HG03139 (cell line): ENCODE measurements at regions not wholly inside any gene's neighbourhood (a gene's known extent, or its start where the extent isn't known, plus 50 kb on each side); places are given as distances from the start of the nearest gene placed in this dataset.

Source experiments
- ATAC-seq: cut with Tn5 transposase; IDR thresholded peaks from one replicate; pipeline ENCODE4 v1.9.1; 2021; ENCODE audit not compliant: unreplicated experiment

DNA sequence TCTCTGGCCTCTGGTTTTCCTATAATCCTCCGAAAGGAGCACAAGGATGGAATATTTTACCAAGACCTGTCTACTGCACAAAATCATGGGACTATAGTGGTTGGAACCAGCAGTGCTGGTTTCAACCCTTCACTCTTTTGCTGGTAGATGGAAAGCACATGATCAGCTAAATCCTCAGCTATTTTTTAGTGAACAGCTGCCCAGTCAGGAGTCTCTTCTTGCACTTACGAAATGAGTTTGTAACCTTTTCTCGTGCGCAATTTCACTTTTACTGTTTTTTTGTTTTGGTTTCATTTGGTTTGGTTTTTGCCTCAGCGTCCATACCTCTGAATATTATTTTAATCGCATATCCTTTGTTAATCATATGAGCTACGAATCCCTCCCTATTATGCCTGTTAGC, 418.5 kb upstream of the CPEB2 start:
- ATAC-seq, result no peak

DNA sequence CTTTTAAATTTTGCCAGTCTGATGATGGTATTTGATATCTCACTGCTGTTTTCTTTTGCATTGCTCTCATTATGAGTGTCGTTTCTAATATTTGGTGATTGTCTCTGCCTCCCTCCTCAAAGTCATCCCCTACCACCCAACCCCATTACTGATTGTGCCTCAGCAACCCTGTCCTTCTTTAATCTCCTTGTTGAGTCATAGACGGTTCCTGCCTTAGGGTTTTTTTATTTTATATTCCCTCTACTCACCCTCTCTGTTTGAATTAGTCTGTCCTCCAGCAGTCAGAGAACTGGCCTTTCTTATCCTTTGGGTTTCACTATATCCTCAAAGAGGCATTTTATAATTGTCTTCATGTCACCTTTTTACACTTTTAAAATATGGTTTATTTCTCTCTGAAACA, 409.3 kb upstream of the CPEB2 start:
- ATAC-seq, result no peak

DNA sequence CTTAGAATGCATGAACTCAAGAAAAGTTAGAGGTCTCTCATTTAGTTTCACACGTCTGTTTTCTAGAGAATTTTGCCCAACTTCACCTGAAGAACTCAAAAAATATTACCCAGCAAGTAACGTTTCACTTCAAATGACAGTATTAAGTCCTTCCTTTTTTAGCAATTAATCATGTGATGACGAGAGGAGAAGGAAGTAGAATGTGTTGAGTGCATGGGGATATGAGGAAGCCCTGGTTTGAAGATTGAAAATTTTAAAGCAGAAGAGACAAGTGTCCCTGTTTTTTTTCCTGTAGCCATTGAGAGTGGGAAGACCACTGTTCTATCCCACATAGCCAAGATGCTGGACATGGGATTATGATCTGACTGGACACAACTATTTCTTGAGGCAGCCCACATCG, 406.3 kb upstream of the CPEB2 start:
- no peak for ATAC-seq

DNA sequence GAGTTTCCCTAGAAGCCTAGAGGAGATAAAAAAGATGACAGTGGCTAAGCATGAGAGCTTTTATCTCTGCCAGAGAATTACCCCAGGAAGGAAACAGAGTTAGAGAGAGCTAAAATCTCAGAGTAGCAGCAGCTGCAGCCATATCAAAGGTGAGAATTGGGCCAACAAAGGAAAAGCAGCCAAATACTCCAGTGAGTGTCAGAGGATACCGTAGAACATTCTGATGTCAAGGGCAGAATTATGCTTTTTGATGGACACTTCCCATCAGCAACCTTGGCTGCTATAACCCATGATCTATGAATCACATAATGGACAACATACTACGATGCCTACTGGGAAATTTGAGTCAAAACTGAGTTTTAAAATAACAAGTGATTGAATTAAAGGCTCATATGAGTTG, 405.8 kb upstream of the CPEB2 start:
- ATAC-seq, result no peak

DNA sequence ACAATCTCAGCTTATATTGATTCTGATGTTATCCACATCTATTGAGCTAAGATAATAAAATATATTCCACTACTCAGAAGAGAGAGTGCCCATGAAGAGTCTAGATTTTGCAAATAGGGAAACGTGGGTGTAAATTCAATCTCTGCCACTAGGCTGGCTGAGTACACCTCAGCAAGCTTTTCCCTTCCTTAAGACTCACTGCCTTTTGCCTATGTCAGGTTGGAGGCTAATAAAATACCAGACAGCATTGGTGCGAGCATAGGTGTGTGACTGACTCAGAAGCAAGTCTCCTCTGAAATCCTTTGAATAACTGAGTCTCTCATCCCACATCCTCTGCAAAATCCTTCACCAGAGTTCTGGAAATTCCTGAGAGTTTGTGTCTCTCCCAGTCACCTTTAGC, 405.4 kb upstream of the CPEB2 start:
- no peak for ATAC-seq

DNA sequence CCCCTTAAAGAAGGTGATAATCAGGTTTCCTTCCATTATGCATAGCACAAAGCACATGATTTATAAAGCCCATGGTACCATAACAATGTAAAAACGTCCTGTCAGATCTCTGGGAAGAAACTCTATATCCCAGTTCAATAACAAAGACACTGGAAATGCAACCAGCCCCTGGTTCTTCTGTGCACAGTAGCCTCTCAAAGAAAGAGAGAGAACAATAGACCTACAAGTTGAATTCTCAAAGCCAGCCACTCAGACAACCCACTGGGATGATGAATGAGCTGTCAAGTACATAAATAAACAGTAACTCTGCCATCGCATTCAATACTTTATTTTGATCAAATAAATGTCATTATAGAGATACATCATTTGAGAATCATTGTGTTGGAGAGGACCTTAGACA, 400.1 kb upstream of the CPEB2 start:
- ATAC-seq, result no peak

DNA sequence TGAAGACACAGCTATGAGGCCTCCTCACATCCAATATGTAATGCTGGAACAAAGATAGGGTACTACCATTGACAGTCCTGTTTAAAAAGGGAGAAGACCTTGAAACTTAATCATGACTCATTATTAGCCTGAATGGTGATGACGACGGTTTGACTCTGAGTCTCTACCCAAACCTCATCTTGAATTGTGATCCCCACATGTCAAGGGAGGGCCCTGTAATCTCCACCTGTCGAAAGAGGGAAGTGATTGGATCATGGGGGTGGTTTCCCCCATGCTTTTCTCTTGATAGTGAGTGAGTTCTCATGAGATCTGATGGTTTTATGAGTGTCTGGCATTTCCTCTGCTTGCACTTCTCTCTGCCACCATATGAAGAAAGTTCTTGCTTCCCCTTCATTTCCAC, 395.3 kb upstream of the CPEB2 start:
- no peak for ATAC-seq

DNA sequence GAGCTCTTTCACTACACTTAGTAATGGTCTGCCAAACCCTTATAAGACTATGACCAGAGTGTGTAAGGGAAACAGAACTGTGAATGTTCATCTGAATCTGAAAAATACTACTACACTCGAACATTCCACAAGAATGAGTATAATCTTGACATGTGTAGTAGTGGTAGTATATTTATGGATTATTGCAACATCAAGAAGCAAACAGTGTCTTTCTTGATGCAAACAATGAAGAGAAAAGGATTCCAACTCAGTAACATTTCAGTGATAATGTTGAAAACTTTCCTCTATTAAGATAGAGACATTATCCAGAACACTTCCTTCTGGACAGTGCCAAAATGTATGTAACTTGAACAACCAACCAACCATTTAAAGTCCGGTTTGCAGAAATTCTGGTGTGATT, 394.7 kb upstream of the CPEB2 start:
- no peak for ATAC-seq

DNA sequence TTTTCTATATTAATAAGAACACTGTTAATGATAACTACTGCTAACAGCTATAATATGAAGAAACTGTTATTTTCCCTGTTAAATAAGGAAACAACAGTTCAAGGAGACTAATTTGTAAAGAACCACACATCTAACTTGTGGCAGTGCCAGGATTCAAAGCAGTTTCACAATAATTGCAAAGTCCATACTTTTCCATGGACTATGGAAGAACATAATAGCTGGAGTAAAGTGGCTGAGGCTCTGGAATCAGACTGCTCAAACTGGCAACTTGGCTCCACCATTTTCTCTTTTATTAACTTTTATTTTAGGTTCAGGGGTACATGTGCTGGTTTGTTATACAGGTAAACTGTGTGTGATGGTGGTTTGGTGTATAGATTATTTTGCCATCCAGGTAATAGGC, 393.7 kb upstream of the CPEB2 start:
- no peak for ATAC-seq

DNA sequence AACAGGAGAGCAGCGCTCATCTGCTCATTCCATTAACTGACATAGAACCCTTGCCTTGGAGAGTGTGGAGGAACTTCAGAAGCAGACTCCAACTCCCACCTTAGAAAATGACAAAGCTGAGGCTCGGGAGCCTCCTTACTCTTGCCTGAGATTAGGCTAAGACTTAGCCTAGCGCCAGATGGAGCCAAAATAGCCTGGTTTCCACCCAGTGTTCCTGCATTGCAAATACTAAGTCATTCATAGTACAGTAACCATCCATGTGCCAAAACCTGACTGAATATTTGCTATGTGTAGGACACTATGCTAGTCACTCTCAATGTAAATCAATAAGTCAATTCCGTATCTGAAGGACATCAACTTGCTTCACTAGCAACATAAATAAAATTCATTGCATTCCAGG, 387.4 kb upstream of the CPEB2 start:
- ATAC-seq, result no peak

DNA sequence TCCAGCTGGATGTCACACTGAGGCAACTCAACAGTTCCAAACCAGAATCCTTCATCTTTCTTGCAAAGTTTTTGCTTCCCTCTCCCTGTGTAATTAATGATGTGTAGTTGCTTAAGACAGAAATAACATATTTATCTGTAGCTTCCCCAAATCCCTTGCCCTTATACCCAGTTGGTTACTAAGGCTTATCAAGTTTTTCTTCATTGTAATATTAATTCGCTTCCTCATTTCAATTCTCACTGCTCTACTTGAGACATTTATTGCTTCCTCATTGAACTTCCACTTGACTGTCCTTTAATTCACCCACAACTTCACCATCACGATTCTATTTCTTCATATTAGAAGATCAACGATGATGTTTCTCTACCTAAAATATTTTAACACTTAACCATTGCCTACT, 386.6 kb upstream of the CPEB2 start:
- ATAC-seq, result no peak

DNA sequence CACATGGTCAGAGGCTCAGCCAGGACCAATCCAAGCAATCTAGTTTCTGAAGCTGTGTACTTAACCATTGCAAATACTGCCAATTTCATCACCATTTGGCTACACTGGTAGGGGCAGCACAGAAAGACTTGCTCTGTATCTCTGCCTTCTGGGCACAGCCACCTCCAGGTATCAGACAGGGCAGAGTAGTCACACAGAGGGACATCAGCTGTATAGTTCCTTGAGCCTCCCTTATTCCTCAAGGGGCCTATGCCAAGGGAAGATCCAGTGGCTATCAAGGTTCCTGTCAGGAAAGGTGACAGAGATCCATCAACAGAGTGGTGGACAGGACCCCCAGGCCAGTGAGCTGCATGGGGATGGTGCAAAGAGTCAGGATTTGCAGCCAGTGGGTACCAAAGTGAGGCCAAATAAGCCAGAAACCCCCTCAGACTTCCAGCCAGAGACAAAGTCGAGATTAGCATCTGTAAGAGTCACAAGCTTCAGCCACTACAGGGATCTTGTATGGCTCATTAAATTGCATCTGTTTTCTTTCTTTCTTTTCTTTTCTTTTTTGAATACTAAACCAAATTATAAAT, 381.6 kb upstream of the CPEB2 start:
- no peak for ATAC-seq

DNA sequence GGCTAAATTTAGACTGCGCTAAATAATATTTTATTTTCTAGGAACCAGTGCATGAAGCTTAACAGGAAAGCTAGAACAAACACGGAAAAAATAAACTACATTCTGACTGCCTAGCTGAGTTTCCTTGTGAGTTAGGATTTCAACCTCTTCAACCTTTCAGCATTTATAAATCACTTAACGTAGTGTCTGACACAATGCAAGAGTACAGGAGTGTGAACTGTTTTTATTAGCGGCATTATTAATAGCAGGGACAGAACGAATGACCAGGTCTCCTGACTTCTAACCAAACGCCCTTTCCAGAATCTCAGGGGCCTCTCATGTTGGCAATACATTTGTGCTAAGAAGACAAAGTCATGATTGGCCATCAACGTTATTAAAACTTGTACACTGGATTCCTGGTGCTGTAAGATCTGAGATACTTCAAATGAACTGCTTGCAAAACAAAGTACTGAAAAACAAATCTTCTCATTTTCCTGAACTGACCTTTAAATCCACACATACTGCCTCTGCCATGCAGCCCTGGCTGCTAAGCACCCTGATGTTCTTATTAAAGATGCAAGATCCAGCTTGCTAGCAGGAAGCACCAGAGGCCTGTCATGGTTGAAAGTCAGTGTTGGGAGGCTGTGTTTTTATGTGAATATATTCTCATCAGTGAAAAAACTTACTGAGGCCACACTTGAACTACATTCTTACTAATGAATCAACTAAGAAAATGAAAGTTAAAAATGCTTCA, 380.4 kb upstream of the CPEB2 start:
- ATAC-seq, result no peak

DNA sequence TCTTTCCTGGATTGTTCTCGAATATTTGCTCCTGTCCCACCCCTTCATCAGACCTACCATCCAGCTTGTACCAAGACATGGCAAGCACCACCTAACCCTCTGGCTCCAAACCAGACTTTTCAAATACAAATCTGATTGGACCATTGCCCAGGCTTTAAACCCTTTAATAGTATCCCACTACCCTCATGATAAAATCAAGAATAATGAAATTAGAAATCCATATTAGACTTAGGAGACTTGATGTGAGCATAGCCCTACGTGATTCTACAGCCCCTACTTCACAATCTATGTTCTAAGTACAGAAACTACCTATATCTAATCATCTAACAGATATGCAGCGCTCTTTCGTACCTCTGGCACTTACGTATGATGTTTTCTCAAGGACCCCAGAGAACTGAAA, 375.2 kb upstream of the CPEB2 start:
- ATAC-seq, result no peak

DNA sequence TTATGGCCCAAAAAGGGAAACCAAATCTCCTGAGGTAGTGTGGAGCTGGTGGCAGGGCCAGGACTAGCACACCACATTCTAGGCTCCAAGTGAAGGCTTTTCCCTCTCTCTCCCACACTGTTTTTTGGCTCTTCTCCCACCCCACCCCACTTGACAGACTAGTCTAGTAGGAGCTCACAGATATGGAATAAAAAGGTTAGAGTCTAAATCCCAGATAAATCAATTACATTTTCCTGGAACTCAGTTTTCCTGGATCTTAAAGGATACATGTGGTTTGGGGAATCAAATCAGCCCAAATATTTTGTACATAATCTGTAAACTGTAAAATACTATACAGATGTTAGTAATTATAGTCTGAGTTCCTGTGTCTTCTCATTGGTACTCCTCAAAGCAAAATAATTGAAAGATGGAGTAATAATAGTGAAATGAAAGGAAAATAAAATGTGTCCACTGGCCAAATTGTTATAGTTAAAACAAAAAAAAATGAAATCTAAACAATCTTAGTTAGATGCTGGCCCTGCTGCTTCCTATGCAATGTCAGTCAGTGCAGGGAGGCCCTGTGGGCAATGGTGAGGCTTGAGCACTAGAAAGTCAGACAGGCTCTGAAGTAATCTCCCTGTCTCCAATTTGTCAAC, 370.4 kb upstream of the CPEB2 start:
- ATAC-seq, result no peak

DNA sequence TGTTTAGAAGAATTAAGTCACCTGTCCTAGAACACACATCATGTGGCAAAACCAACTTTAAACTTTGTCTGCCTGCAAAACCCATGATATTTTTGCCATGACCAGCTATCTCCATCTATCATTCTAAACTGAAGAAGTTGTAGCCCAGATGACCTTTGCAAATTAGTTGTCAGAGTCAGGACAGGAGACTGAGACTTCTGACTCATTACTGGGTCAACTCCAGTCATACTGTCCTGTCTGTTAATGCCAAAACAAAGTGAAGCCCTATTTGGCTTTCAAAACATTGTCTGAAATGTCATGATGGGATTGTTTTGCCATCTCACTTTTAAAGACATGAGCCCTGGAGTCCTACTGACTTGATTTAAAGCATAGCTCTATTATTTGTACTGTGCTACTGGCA, 365.7 kb upstream of the CPEB2 start:
- no peak for ATAC-seq

DNA sequence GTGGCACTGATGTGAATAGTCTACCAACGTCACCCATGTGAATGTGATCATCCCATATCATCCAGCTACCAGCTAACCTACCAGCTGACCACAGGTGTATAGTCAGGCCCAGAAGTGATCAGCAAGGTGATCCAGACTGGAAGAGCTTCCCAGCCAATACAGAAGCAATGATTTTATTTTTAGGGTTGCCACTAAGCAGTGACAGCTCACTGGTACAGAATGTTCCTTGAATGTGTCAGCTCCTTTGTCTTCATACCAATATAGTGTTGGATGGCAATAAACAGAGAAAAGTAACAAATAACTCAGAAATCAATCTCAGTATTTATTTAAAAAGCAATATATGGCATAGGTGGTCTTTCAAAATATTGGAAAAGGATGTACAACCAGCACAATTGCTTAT, 361.8 kb upstream of the CPEB2 start:
- no peak for ATAC-seq

DNA sequence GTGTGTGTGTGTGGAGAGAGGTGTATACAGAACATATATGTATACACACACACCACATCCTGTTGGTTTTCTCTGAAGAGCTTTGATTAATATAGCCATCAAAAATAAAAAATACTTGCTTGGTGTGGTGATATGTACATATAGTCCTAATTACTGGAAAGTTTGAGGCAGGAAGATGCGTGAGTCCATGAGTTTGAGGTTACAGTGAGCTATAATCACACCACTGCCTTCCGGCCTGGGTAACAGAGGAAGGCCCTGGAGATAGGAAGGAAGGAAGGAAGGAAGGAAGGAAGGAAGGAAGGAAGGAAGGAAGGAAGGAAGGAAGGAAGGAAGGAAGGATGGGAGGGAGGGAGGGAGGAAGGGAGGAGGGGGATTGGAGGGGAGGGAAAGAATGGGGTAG, 360.4 kb upstream of the CPEB2 start:
- ATAC-seq, result no peak

DNA sequence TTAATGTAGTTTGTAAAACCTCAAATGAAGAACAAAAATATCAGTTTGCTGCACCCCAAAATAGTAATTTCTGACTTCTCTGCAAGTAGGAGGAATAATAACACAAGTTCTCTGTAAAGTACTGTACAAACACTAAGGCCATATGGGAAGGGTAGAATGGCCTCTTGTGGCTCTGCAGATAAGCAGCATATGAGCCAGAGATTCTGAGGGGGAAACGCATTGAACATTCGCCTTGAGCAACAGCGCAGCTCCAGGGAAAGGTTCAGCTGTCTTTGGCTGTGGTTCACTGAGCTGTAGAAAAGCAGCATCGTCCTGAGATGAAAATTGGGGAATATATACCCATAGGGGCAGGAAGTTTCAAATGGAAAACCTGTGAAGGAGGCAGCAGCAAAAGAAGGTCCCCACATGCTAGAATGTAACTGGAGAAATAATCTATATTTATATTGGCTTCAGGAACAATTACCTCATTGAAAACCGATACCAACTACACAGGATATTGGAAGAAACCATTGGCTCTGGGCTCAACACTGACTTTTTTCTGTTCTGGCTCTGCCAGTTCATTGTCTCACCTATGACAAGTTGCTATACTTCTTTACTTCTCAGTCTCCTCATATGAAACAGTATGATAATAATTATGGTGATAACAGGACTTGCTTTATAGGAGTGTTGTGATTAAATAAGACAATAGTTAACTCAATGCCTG, 357.6 kb upstream of the CPEB2 start:
- no peak for ATAC-seq

DNA sequence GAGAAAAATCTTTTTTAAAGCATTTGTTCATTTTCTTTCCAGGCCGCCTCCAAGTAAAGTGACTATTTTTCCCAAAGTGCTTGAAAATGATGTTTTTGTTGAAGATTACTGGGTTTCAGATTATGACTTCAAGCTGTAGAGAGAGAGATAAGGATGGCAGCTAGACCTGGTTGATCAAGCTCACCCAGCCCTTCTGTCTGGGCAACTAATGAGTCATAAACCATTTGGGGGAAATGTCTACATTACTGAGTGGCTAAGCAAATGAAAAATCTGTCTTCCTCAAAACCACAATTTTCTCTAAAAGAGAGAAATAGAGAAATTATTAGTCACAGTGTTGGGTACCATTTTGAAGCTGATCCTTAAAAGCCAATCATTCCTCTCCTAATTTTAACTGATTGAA, 355.4 kb upstream of the CPEB2 start:
- ATAC-seq, result no peak

DNA sequence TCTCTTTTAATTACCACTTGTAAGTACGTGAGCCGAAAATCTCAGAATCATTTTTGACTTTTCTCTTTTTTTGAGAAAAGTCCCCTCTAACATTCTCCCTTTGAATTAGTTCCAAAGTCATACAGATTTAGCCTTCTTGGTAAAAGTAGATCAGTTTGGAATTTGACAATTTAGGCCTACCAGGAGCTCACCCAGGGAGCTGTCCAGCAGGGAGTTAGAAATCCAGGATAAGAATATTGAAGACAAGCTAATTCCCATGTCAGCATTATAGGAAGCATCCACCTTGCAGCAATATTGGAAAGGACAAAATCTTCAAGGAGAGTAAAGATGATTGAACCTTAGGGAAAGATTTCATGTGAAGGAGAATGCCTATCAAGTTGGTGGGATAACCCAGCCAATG, 352.2 kb upstream of the CPEB2 start:
- no peak for ATAC-seq

DNA sequence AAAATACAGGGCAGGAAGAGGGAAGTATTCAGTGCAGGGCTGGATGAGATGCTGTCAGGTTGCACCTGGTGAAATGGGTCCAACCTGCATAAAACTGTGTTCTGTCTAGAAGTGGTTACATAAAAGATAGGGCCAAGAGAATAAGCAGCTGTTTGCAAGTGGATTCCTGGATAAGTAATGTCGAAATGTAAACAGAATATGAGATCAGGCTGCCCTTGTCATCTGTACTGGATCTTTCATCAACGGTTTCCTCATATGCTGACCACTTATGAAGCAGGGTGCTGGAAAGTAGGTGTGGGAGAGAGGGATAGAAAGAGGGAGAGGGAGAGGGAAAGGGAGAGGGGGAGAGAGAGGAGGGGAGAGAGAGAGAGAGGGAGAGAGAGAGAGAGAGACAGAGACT, 349.8 kb upstream of the CPEB2 start:
- no peak for ATAC-seq
